Activated CD8-positive, alpha-beta T cell treated with anti-CD3 and anti-CD28 coated beads, Interleukin-2, amount 10 ng/mL, durations not matched to agents 7 days and 5 days (primary cell): ENCODE measurements at regions not wholly inside any gene's neighbourhood (a gene's known extent, or its start where the extent isn't known, plus 50 kb on each side); places are given as distances from the start of the nearest gene placed in this dataset.
"Not testable (repeated sequence)": the region's sequence is repeated elsewhere in the genome, so short reads cannot be mapped to it uniquely, and the experiment has no call there.

Experiments
- ATAC-seq: fragments of 150-1000 bp; cut with Tn5 transposase; one replicate; pipeline ENCODE4 v1.10.0; 2021; ENCODE audit warnings: moderate library complexity
- CTCF ChIA-PET: fragments of 350-600 bp; sonication (Branson Sonifier 250); formaldehyde crosslinking; loops from one replicate; lab custom pipeline; 2021; ENCODE audit warnings: antibody characterized with exemption; lab: Charles Lee
- POLR2A ChIA-PET: fragments of 350-600 bp; sonication (Branson Sonifier 250); formaldehyde crosslinking; loops from one replicate; lab custom pipeline; 2021; ENCODE audit warnings: antibody characterized with exemption; lab: Charles Lee
- DNase-seq: peaks from one replicate; pipeline ENCODE4 v3.0.0-alpha.2; 2020
- H3K27ac Mint-ChIP-seq: one replicate; pipeline ENCODE4 v1.8.0; 2021; ENCODE audit warnings: mild to moderate bottlenecking, mixed read lengths
- H3K27me3 Mint-ChIP-seq: one replicate; pipeline ENCODE4 v1.8.0; 2021; ENCODE audit warnings: low read depth, mixed read lengths
- H3K36me3 Mint-ChIP-seq: one replicate; pipeline ENCODE4 v1.8.0; 2021; ENCODE audit warnings: low read depth, mixed read lengths
- H3K4me1 Mint-ChIP-seq: one replicate; pipeline ENCODE4 v1.8.0; 2021; ENCODE audit warnings: low read depth, mixed read lengths
- H3K4me3 Mint-ChIP-seq: one replicate; pipeline ENCODE4 v1.8.0; 2021; ENCODE audit warnings: mild to moderate bottlenecking, mixed read lengths
- H3K9me3 Mint-ChIP-seq: one replicate; pipeline ENCODE4 v1.8.0; 2022; ENCODE audit warnings: mixed read lengths; ENCODE audit not compliant: insufficient read depth

DNA sequence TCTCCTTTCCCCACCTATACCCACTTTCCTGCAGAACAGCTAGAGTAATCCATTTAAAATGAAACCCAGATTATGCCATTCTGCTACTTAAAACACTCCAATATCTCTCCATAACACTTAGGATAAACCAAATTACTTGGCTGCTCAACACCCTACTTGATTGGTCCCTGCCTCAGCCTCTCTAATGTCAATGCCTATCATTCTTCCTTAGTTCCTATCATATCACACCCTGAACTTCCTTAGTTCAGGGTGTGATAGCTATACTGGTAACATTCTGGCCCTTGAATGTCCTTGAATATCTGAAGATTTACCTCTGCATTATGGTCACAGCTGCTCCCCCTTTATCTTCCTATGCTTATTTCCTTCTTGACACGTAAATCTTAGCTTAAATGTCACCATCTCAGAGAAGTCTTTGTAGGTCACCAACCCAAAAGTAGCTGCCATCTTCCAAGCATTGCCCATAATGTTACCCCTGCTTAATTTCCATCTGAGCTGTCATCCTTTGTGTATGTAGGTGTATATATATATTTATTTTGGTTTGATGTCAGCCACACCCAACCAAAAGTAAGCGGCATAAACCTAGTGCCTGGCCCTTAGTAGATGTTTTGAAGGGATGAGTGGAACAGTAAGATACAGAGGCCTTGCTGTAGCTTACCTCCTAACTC, 379.8 kb downstream of the PTPRC start:
- H3K4me3 Mint-ChIP-seq, result no peak overlapping the region
- no peak for DNase-seq
- peaks cover 41% of the 10 kb centered on the region for H3K4me1 Mint-ChIP-seq
- POLR2A ChIA-PET, result interaction anchor here (1.2 kb wide), 1 partner anchor 82 kb away, joined by 3 read pairs; no protein-coding TSS in a partner anchor
- peaks cover 35% of the 10 kb centered on the region for H3K36me3 Mint-ChIP-seq
- CTCF ChIA-PET, result interaction anchor here (1.0 to 1.7 kb wide), 5 partner anchors 9 to 225 kb away, joined by 3 to 9 read pairs (median 3); no protein-coding TSS in a partner anchor
- H3K9me3 Mint-ChIP-seq, result peaks cover 26% of the 10 kb centered on the region
- no peaks in the 10 kb centered on the region for H3K27me3 Mint-ChIP-seq
- ATAC-seq, result no peak
- no peak overlapping the region for H3K27ac Mint-ChIP-seq

- H3K27me3 Mint-ChIP-seq, result no peaks in the 10 kb centered on the region
- peak overlapping the region; percentile 39 for H3K27ac Mint-ChIP-seq
- ATAC-seq (no peak), DNase-seq (no peak)
- H3K4me3 Mint-ChIP-seq, result peak overlapping the region; percentile 7
- POLR2A ChIA-PET, result no interaction called here
- CTCF ChIA-PET, result interaction anchor here (1.5 kb wide), 1 partner anchor 93 kb away, joined by 5 read pairs; no protein-coding TSS in a partner anchor
- H3K4me1 Mint-ChIP-seq, result peaks cover 28% of the 10 kb centered on the region
- peaks cover 22% of the 10 kb centered on the region for H3K9me3 Mint-ChIP-seq
- H3K36me3 Mint-ChIP-seq, result peaks cover 28% of the 10 kb centered on the region
Observed at GRCh38 chr1:199020051-199020450, 381.2 kb downstream of the PTPRC start.

DNA sequence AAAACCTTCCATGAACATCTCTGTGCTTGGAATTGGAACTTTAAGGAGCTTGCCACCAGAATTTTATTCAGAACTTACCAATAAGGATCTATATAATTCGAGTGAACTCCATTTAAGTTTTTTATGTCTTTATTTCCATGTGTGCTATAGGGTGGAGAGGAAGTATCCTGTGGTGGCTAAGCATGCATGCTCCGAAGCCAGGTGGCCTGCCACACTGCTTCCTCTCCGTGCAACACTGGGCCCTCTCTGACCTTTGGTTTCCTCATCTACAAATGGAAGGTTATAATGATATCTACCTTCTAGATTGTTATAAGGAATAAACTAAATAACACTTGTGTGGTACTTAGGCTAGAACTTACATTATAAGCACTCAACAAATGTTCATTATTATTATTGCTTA, 382.1 kb downstream of the PTPRC start:
- H3K27me3 Mint-ChIP-seq, result no peaks in the 10 kb centered on the region
- peaks cover 30% of the 10 kb centered on the region for H3K36me3 Mint-ChIP-seq
- ATAC-seq (peak; percentile 77), DNase-seq (peak; percentile 48)
- ChIA-PET POLR2A (no interaction called here), CTCF (interaction anchor here (1.0 to 1.5 kb wide), 3 partner anchors 9 to 92 kb away, joined by 3 to 5 read pairs (median 3); no protein-coding TSS in a partner anchor)
- peaks cover 20% of the 10 kb centered on the region for H3K9me3 Mint-ChIP-seq
- H3K4me3 Mint-ChIP-seq, result peak overlapping the region; percentile 49
- peak overlapping the region; percentile 31 for H3K27ac Mint-ChIP-seq
- peaks cover 20% of the 10 kb centered on the region for H3K4me1 Mint-ChIP-seq

GRCh38 chr1:199029401-199029800, 390.6 kb downstream of the PTPRC start:
- peak overlapping the region; percentile 39 for H3K27ac Mint-ChIP-seq
- no peak overlapping the region for H3K4me3 Mint-ChIP-seq
- ATAC-seq (peak; percentile 27), DNase-seq (no peak)
- H3K36me3 Mint-ChIP-seq, result peaks cover 51% of the 10 kb centered on the region
- ChIA-PET POLR2A (interaction anchor here (0.9 kb wide), 1 partner anchor 92 kb away, joined by 3 read pairs; no protein-coding TSS in a partner anchor), CTCF (interaction anchor here (1.2 to 2.0 kb wide), 3 partner anchors 9 to 92 kb away, joined by 3 to 6 read pairs (median 4); no protein-coding TSS in a partner anchor)
- peaks cover 30% of the 10 kb centered on the region for H3K9me3 Mint-ChIP-seq
- no peaks in the 10 kb centered on the region for H3K27me3 Mint-ChIP-seq
- peaks cover 60% of the 10 kb centered on the region for H3K4me1 Mint-ChIP-seq

- Mint-ChIP-seq H3K27me3 (no peaks in the 10 kb centered on the region), H3K4me1 (peaks cover 63% of the 10 kb centered on the region), H3K27ac (peak overlapping the region; percentile 39), H3K9me3 (peaks cover 30% of the 10 kb centered on the region), H3K4me3 (no peak overlapping the region), H3K36me3 (peaks cover 55% of the 10 kb centered on the region)
- ChIA-PET POLR2A (interaction anchor here (0.7 to 0.9 kb wide), 2 partner anchors 93 to 95 kb away, joined by 3 read pairs; no protein-coding TSS in a partner anchor), CTCF (interaction anchor here (1.2 to 2.0 kb wide), 2 partner anchors 9 to 21 kb away, joined by 3 to 6 read pairs; no protein-coding TSS in a partner anchor)
- DNase-seq, result no peak
- ATAC-seq, result peak; percentile 51
Observed at GRCh38 chr1:199029855-199030254, 391.0 kb downstream of the PTPRC start.

- POLR2A ChIA-PET, result interaction anchor here (0.7 to 1.6 kb wide), 3 partner anchors 11 to 96 kb away, joined by 3 to 6 read pairs (median 3); no protein-coding TSS in a partner anchor
Observed at GRCh38 chr1:199030541-199030940, 391.7 kb downstream of the PTPRC start.

GRCh38 chr1:199031170-199031569, 392.3 kb downstream of the PTPRC start:
- peaks cover 70% of the 10 kb centered on the region for H3K4me1 Mint-ChIP-seq
- H3K4me3 Mint-ChIP-seq, CTCF ChIA-PET, H3K27me3 Mint-ChIP-seq, H3K27ac Mint-ChIP-seq, DNase-seq, ATAC-seq: not testable (repeated sequence)
- H3K9me3 Mint-ChIP-seq, result peaks cover 30% of the 10 kb centered on the region
- POLR2A ChIA-PET, result interaction anchor here (1.2 to 1.6 kb wide), 2 partner anchors 11 to 94 kb away, joined by 3 to 6 read pairs; no protein-coding TSS in a partner anchor
- peaks cover 58% of the 10 kb centered on the region for H3K36me3 Mint-ChIP-seq

More at GRCh38 chr1:199030541-199030940, 391.7 kb downstream of the PTPRC start:
- CTCF ChIA-PET, result interaction anchor here (1.2 kb wide), 1 partner anchor 8 kb away, joined by 3 read pairs; no protein-coding TSS in a partner anchor
- ATAC-seq, H3K27ac Mint-ChIP-seq, H3K27me3 Mint-ChIP-seq, H3K4me3 Mint-ChIP-seq, DNase-seq: not testable (repeated sequence)
- peaks cover 60% of the 10 kb centered on the region for H3K36me3 Mint-ChIP-seq
- peaks cover 30% of the 10 kb centered on the region for H3K9me3 Mint-ChIP-seq
- peaks cover 70% of the 10 kb centered on the region for H3K4me1 Mint-ChIP-seq

DNA sequence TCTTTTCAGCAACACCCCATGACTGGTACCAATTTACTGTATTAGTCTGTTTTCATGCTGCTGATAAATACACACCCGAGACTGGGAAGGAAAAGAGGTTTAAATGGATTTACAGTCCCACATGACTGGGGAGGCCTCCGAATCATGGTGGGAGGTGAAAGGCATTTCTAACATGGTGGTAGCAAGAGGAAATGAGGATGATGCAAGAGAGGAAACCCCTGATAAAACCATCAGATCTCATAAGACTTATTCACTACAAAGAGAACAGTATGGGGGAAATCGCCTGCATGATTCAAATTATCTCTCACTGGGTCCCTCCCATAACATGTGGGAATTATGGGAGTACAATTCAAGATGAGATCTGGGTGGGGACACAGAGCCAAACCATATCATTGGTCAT, 393.6 kb downstream of the PTPRC start:
- peak overlapping the region; percentile 71 for H3K27ac Mint-ChIP-seq
- CTCF ChIA-PET, POLR2A ChIA-PET: not testable (repeated sequence)

DNA sequence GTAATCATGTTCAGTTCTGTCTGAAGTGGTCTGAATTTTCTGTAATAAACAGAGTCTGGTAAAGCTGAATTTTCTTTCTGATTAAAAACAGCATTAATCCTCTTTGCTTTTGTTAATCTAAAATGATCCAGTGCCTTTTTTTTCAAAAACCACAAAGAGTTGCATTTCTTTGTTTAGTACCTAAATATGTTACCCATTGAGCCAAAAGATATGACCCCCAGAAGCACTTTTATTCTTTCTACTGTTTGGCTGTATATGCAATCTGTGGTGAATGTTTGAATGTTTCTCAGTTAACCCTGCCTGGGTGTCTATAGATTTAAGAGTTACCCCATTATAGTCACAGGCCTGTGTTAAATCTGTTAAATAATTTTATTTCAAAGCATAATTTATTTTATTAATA, 394.8 kb downstream of the PTPRC start:
- H3K9me3 Mint-ChIP-seq, result peaks cover 24% of the 10 kb centered on the region
- CTCF ChIA-PET, result no interaction called here
- ATAC-seq, result no peak
- no peak for DNase-seq
- no peak overlapping the region for H3K4me3 Mint-ChIP-seq
- H3K27me3 Mint-ChIP-seq, result no peaks in the 10 kb centered on the region
- peaks cover 60% of the 10 kb centered on the region for H3K36me3 Mint-ChIP-seq
- POLR2A ChIA-PET, result interaction anchor here (0.6 kb wide), 1 partner anchor 96 kb away, joined by 3 read pairs; no protein-coding TSS in a partner anchor
- no peak overlapping the region for H3K27ac Mint-ChIP-seq
- peaks cover 66% of the 10 kb centered on the region for H3K4me1 Mint-ChIP-seq

More for the DNA sequence above, 393.6 kb downstream of the PTPRC start:
- not testable (repeated sequence) for H3K27me3 Mint-ChIP-seq, ATAC-seq, H3K4me3 Mint-ChIP-seq, DNase-seq
- peaks cover 64% of the 10 kb centered on the region for H3K4me1 Mint-ChIP-seq
- peaks cover 57% of the 10 kb centered on the region for H3K36me3 Mint-ChIP-seq
- H3K9me3 Mint-ChIP-seq, result peaks cover 30% of the 10 kb centered on the region

- H3K9me3 Mint-ChIP-seq, result peaks cover 20% of the 10 kb centered on the region
- H3K4me1 Mint-ChIP-seq, result peaks cover 56% of the 10 kb centered on the region
- peaks cover 52% of the 10 kb centered on the region for H3K36me3 Mint-ChIP-seq
- H3K4me3 Mint-ChIP-seq, result no peak overlapping the region
- ChIA-PET POLR2A (no interaction called here), CTCF (interaction anchor here (0.6 to 1.4 kb wide), 2 partner anchors 24 to 75 kb away, joined by 3 to 6 read pairs; no protein-coding TSS in a partner anchor)
- no peak overlapping the region for H3K27ac Mint-ChIP-seq
- DNase-seq, result no peak
- no peaks in the 10 kb centered on the region for H3K27me3 Mint-ChIP-seq
- ATAC-seq, result no peak
Observed at GRCh38 chr1:199038156-199038555, 399.3 kb downstream of the PTPRC start.

DNA sequence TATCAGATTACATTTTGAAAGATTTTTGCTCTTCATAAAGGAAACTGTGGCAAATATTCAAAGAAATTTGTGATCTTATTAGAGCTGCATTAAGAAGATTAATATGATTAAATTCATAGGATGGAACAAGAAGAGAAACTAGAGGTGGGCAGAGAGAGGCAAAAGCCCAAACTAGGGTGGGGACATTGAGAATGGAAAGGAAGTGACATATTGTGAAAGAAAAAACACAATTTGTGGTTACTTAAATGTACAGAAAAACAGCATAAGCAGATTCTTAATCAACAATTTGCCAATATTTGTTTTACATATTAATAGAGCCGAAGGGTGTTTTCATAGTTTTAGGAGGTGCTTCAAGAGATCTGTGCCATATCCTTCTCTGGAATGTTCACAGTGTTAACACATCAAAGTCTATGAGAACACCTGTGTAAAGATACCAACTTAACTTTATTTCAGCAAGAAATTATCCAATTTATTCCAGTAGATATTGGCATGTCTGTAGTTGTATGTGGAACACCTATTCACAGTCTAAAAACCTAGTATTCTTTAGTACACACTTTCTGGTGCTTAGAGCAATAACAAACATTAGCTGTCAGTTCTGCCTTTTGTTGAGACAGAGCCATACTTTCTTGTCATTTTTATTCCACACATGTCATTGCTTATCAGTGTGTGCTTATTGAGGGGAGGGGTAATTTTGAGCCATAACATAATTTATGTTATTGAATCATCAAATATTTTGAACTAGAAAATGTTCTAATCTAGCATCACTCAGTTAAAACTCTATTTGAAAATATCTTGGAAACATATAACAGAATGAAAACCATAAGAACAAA, 401.5 kb downstream of the PTPRC start:
- peaks cover 56% of the 10 kb centered on the region for H3K36me3 Mint-ChIP-seq
- ATAC-seq (no peak), DNase-seq (no peak)
- peaks cover 53% of the 10 kb centered on the region for H3K4me1 Mint-ChIP-seq
- peak overlapping the region; percentile 91 for H3K27ac Mint-ChIP-seq
- H3K9me3 Mint-ChIP-seq, result peaks cover 20% of the 10 kb centered on the region
- no peaks in the 10 kb centered on the region for H3K27me3 Mint-ChIP-seq
- peak overlapping the region; percentile 50 for H3K4me3 Mint-ChIP-seq
- POLR2A ChIA-PET, result interaction anchor here (1.2 to 2.2 kb wide), 2 partner anchors 104 to 106 kb away, joined by 4 to 16 read pairs; no protein-coding TSS in a partner anchor
- CTCF ChIA-PET, result interaction anchor here (0.7 to 1.3 kb wide), 5 partner anchors 19 to 129 kb away, joined by 3 read pairs; no protein-coding TSS in a partner anchor
